ENCODE measurements at regions not wholly inside any gene's neighbourhood (a gene's known extent, or its start where the extent isn't known, plus 50 kb on each side); places are given as distances from the start of the nearest gene placed in this dataset.
"Not testable (repeated sequence)": the region's sequence is repeated elsewhere in the genome, so short reads cannot be mapped to it uniquely, and the experiment has no call there.

- intact Hi-C loops (cut with micrococcal nuclease): not testable (repeated sequence)
Observed at GRCh38 chr9:68593760-68594159, 53.1 kb upstream of the TMEM252 start.

- intact Hi-C loops (cut with micrococcal nuclease): no loop called here
Observed at GRCh38 chr9:68595868-68596267, 55.2 kb upstream of the TMEM252 start.

GRCh38 chr9:68597362-68597997 lies 56.8 kb upstream of the TMEM252 start:
- intact Hi-C loops (cut with micrococcal nuclease): no loop called here

GRCh38 chr9:68599826-68600225 lies 59.1 kb upstream of the TMEM252 start:
- intact Hi-C loops (cut with micrococcal nuclease): no loop called here

- intact Hi-C loops (cut with micrococcal nuclease): no loop called here
Observed at GRCh38 chr9:68601081-68601480, 60.4 kb upstream of the TMEM252 start.

- intact Hi-C loops (cut with micrococcal nuclease): no loop called here
Observed at GRCh38 chr9:68603371-68603770, 62.7 kb upstream of the TMEM252 start.

- intact Hi-C loops (cut with micrococcal nuclease): loop anchor here (5.0 kb wide), 1 partner anchor 44 kb away; no protein-coding TSS in a partner anchor
Observed at GRCh38 chr9:68608763-68609162, 68.1 kb upstream of the TMEM252 start.

GRCh38 chr9:68609901-68610415 lies 69.3 kb upstream of the TMEM252 start:
- intact Hi-C loops (cut with micrococcal nuclease): loop anchor here (5.0 kb wide), 1 partner anchor 42 kb away; no protein-coding TSS in a partner anchor

GRCh38 chr9:68614121-68614520 lies 73.4 kb upstream of the TMEM252 start:
- intact Hi-C loops (cut with micrococcal nuclease): no loop called here

- intact Hi-C loops (cut with micrococcal nuclease): not testable (repeated sequence)
Observed at GRCh38 chr9:68617011-68617410, 76.3 kb upstream of the TMEM252 start.

- intact Hi-C loops (cut with micrococcal nuclease): no loop called here
Observed at GRCh38 chr9:68619072-68619471, 78.4 kb upstream of the TMEM252 start.

- intact Hi-C loops (cut with micrococcal nuclease): no loop called here
Observed at GRCh38 chr9:68619636-68620035, 79.0 kb upstream of the TMEM252 start.

- intact Hi-C loops (cut with micrococcal nuclease): no loop called here
Observed at GRCh38 chr9:68625559-68625958, 79.5 kb upstream of the PIP5K1B start.

GRCh38 chr9:68626526-68626925 lies 78.5 kb upstream of the PIP5K1B start:
- intact Hi-C loops (cut with micrococcal nuclease): no loop called here

- intact Hi-C loops (cut with micrococcal nuclease): no loop called here
Observed at GRCh38 chr9:68627104-68627503, 77.9 kb upstream of the PIP5K1B start.

GRCh38 chr9:68627594-68627993 lies 77.4 kb upstream of the PIP5K1B start:
- intact Hi-C loops (cut with micrococcal nuclease): no loop called here

GRCh38 chr9:68629042-68629441 lies 76.0 kb upstream of the PIP5K1B start:
- intact Hi-C loops (cut with micrococcal nuclease): no loop called here

- intact Hi-C loops (cut with micrococcal nuclease): no loop called here
Observed at GRCh38 chr9:68631811-68632210, 73.2 kb upstream of the PIP5K1B start.

- intact Hi-C loops (cut with micrococcal nuclease): no loop called here
Observed at GRCh38 chr9:68637020-68637419, 68.0 kb upstream of the PIP5K1B start.

GRCh38 chr9:68639261-68639660 lies 65.8 kb upstream of the PIP5K1B start:
- intact Hi-C loops (cut with micrococcal nuclease): not testable (repeated sequence)

- intact Hi-C loops (cut with micrococcal nuclease): loop anchor here (10.0 kb wide), 1 partner anchor 56 kb away; no protein-coding TSS in a partner anchor
Observed at GRCh38 chr9:68640421-68641089, 64.5 kb upstream of the PIP5K1B start.

- intact Hi-C loops (cut with micrococcal nuclease): loop anchor here (10.0 kb wide), 1 partner anchor 59 kb away; no protein-coding TSS in a partner anchor
Observed at GRCh38 chr9:68643901-68644809, 60.9 kb upstream of the PIP5K1B start.
